ENCODE measurements at regions not wholly inside any gene's neighbourhood (a gene's known extent, or its start where the extent isn't known, plus 50 kb on each side); places are given as distances from the start of the nearest gene placed in this dataset.

- TF ChIP-seq CTCF (conservative IDR thresholded peaks at IDR 0.05; ENCODE audit: low read length) = no peak
- TF ChIP-seq EZH2phosphoT487 (IDR thresholded peaks at IDR 0.05; ENCODE audit: borderline replicate concordance) = no peak
Observed at GRCh38 chr10:33412241-33412640, 77.8 kb upstream of the NRP1 start.
